ENCODE measurements at regions not wholly inside any gene's neighbourhood (a gene's known extent, or its start where the extent isn't known, plus 50 kb on each side); places are given as distances from the start of the nearest gene placed in this dataset.
"Not testable (repeated sequence)": the region's sequence is repeated elsewhere in the genome, so short reads cannot be mapped to it uniquely, and the experiment has no call there.

- DNase-seq, result no peak
Measured at GRCh38 chr12:67088401-67089118, 180.6 kb upstream of the CAND1 start.

- no peak for DNase-seq
Measured at GRCh38 chr12:67091204-67091603, 178.0 kb upstream of the CAND1 start.

- DNase-seq, result no peak
Measured at GRCh38 chr12:67091678-67092077, 177.5 kb upstream of the CAND1 start.

GRCh38 chr12:67092934-67093333, 176.2 kb upstream of the CAND1 start:
- DNase-seq, result not testable (repeated sequence)

DNA sequence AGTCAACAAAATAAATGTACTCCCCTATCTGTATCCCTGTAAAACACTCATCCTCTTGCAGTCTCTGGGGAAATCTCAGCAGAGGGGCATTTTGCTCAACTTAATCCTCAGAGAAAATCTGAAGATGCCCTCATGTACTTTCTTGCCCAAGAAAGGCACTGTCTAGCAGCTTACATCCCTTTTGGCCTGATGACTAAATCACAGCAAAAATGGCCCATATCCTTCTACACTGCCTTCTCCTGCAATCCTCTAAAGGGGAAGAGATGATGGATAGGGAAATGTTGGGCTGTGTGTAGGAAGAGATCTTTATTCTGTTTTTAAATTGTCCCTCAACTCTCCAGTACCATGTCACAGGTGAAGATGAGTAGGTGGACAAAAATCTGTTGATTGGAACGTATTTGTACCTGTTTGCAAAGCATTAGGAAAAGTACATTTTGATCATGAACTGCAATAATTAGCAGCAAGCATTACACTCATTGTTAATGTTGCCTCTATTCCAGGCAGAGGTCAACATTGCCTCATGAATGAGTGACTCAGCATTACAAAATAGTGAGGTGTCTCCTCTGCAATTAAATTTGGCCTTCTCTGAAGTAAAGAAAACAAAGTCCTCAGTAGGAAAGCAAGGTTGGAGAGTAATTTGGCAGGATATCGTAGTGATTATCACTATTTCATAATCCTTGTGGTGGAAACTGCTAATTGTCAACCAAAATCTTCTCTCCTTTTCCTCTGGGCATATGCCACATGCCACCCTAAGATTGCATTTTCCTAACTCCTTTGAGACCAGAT, 172.4 kb upstream of the CAND1 start:
- peak; percentile 35 for DNase-seq

DNA sequence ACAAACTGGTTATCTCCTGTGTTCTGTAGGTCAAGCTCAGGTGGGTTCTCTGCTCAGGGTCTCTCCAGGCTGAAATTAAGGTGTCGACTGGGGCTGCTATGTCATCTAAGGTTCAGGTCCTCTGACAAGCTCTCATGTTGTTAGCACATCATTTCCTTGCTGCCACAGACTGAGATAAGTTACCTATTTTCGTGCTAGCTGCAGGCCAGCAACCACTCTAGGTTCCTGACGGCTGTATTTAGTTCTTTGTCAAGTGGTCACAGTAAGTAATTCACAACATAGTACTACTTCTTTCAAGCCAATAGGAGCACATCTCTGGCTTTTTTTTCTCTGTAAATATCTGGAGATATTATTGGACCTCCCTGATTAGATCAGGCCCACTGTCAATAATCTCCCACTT, 169.3 kb upstream of the CAND1 start:
- DNase-seq, result no peak

GRCh38 chr12:67103521-67103920, 165.6 kb upstream of the CAND1 start:
- no peak for DNase-seq

DNA sequence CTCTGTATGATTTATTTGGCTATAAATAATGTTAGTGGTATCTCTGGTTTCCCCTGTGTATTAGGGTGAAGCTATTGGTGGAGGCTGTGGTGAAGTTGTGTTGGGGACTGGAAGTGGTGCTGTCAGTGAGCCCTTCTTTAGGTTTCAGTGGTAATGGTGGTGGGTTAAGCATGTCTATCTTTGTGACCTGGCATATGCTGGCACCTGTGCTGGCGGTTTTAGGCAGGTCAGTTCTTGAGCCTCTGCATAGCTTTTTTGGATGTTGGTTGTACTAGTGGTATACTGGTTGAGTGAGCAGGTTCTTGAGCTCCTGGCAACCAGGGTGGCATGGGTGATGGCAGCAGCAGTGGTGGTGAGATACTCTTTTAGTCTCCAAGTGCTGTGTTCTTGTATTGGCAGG, 161.9 kb upstream of the CAND1 start:
- DNase-seq, result no peak

GRCh38 chr12:67107751-67108269, 161.3 kb upstream of the CAND1 start:
- no peak for DNase-seq

DNA sequence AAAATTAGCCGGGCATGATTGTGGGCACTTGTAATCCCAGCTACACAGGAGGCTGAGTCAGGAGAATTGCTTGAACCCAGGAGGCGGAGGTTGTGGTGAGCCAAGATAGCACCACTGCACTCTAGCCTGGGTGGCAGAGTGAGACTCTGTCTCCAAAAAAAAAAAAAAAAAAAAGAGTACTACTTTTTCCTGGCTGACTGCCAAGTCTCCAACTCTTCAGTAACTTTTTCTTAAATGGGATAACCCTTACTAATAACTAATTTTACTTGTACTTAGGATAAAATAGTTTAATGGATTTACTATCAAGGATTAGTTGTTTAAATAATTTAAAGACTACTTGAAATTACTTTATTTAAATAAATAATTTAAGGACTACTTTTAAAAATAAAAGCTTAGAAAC, 158.8 kb upstream of the CAND1 start:
- DNase-seq, result not testable (repeated sequence)

GRCh38 chr12:67111182-67111581, 158.0 kb upstream of the CAND1 start:
- no peak for DNase-seq

- no peak for DNase-seq
Measured at GRCh38 chr12:67112586-67112985, 156.6 kb upstream of the CAND1 start.

- no peak for DNase-seq
Measured at GRCh38 chr12:67116134-67116533, 153.0 kb upstream of the CAND1 start.

GRCh38 chr12:67122584-67122983, 146.6 kb upstream of the CAND1 start:
- no peak for DNase-seq

DNA sequence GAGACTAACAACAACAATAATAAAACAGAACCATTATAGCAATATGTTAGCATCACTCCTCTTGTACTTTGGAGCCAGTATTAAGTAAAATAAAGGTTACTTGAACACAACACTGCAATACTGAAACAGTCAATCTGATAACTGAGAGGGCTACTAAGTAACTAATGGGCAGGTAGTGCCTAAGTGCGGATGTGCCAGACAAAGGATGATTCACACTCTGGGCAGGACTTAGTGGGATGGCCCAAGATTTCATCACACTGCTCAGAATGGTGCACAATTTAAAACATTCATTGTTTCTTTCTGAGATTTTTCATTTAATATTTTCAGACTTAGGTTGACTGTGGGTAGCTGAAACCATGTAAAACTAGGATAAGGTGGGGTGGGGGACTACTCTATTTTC, 131.9 kb upstream of the CAND1 start:
- DNase-seq, result no peak

DNA sequence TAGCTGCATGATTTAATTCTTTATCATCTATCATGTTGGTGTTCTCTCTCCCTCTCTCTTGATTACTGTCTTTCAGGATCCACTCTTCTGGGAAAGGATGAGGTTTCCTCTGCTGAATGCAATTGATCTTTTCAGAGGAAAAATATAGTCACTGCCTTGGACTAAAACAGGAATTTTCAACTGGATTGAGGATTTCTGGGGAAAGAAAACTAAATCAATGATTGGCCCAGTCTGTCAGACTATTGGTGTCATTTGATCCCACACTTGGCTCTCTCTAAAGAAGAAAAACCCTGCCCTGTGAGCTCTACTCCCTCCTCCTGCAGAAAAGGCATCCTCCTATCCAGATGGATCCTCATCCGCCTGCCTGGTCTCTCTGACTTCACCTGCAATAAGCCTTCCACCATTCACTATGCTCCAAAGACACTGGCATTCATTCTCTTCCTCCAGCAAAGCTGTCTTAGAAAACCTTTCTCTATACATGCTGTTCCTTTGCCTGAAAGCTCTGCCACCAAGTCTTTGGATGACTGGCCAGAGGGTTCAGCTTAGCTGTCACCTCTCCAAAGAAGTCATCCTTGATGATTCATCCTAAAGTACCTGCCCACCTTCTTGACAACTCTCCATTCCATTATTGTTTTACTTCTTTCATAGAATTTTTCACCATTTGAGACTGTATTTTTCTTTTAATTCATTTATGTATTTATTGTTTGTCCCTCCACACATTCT, 127.7 kb upstream of the CAND1 start:
- DNase-seq, result no peak

- DNase-seq, result no peak
Measured at GRCh38 chr12:67145692-67146091, 123.5 kb upstream of the CAND1 start.

DNA sequence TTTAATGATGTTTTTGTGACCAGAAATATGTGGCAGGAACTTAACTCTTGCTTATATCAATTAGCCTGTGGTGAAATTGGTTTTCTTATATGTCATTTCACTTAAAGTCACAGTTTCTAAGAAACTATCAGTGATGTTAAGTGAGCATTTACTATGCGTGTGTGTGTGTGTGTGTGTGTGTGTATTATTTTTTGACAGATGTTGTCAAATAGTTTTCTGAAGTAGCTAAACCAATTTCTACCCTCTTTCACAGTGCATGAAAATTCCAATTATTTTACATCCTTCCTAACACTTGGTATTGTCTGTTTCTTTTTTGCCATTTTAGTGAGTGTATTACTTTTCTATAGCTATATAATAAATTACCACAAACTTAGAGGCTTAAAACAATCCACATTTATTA, 122.1 kb upstream of the CAND1 start:
- no peak for DNase-seq

GRCh38 chr12:67147447-67147846, 121.7 kb upstream of the CAND1 start:
- DNase-seq, result no peak

GRCh38 chr12:67148265-67148664, 120.9 kb upstream of the CAND1 start:
- DNase-seq, result no peak

GRCh38 chr12:67151886-67152285, 117.3 kb upstream of the CAND1 start:
- no peak for DNase-seq

GRCh38 chr12:67152451-67152850, 116.7 kb upstream of the CAND1 start:
- DNase-seq, result no peak

DNA sequence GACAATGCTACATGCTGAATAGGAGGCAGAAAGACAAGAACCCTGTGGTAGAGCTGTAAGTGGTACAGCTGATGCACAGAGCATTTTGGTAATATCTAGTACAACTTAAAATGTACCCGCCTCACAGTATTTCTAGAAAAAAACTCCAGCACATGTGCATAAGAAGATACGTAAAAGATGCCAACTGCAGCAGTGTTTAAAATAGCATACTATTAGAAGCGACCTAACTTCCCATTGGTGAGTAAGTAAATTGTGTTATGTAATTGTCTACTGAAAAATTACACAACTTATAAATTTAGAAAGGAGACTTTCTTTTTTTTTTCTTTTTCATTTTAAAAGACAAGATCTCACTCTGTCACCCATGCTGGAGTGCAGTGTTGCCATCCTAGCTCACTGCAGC, 114.3 kb upstream of the CAND1 start:
- DNase-seq, result no peak

- peak; percentile 54 for DNase-seq
Measured at GRCh38 chr12:67155863-67156262, 113.3 kb upstream of the CAND1 start.

All from fibroblast of skin of right biceps (primary cell).